Suprapubic skin (tissue), 4 donors: ENCODE measurements at regions not wholly inside any gene's neighbourhood (a gene's known extent, or its start where the extent isn't known, plus 50 kb on each side); places are given as distances from the start of the nearest gene placed in this dataset.
A peak's percentile ranks its signal among the peaks of the same experiment; 100 is the strongest.
"Not testable (repeated sequence)": the region's sequence is repeated elsewhere in the genome, so short reads cannot be mapped to it uniquely, and the experiment has no call there.

ENCODE experiments used
- DNase-seq, 2 donors: peaks; one replicate each; pipeline ENCODE4 v3.0.0-alpha.2; 2019; ENCODE audit warnings: low spot score in 2 of 2
- H3K27ac ChIP-seq: fragments of 200-600 bp; sonication (generic); one replicate; pipeline ENCODE4 v1.5.1; 2019
- H3K27me3 ChIP-seq: fragments of 200-600 bp; sonication (generic); one replicate; pipeline ENCODE4 v1.5.1; 2019
- H3K36me3 ChIP-seq: fragments of 200-600 bp; sonication (generic); one replicate; pipeline ENCODE4 v1.5.1; 2019
- H3K4me1 ChIP-seq: fragments of 200-600 bp; sonication (generic); one replicate; pipeline ENCODE4 v1.5.1; 2019
- H3K4me3 ChIP-seq: fragments of 200-600 bp; sonication (generic); one replicate; pipeline ENCODE4 v1.5.1; 2019; ENCODE audit warnings: mild to moderate bottlenecking
- H3K9me3 ChIP-seq: fragments of 200-600 bp; sonication (generic); one replicate; pipeline ENCODE4 v1.5.1; 2019
- EP300 ChIP-seq: sonication (generic); formaldehyde crosslinking; IDR thresholded peaks from one replicate; pipeline ENCODE4 v1.6.1; 2017; ENCODE audit warnings: antibody characterized with exemption
- POLR2A ChIP-seq, 2 donors: fragments of 450-650 bp; IDR thresholded peaks; one replicate each; pipeline ENCODE4 v1.6.1; 2017; ENCODE audit warnings: antibody characterized with exemption in 2 of 2, mild to moderate bottlenecking in 2 of 2, moderate library complexity in 2 of 2
- POLR2AphosphoS5 ChIP-seq, 3 donors: sonication (generic); formaldehyde crosslinking; IDR thresholded peaks; one replicate each; pipeline ENCODE4 v1.6.1; 2017; ENCODE audit warnings: antibody characterized with exemption in 3 of 3
- WGBS: methylation state at CpG from one replicate; pipeline ENCODE4 v1.1.5; 2018; 5-methylcytosine and 5-hydroxymethylcytosine counted together
- TF ChIP-seq, protein P1 (sequence below), 2 donors: fragments of 200-600 bp in 1 of 2; fragments of 450-650 bp in 1 of 2; sonication (generic) in 1 of 2; IDR thresholded peaks; one replicate each; pipeline ENCODE4 v1.5.1; 2016 to 2019; ENCODE audit warnings: antibody characterized with exemption in 2 of 2, mild to moderate bottlenecking in 1 of 2, moderate library complexity in 1 of 2

DNA sequence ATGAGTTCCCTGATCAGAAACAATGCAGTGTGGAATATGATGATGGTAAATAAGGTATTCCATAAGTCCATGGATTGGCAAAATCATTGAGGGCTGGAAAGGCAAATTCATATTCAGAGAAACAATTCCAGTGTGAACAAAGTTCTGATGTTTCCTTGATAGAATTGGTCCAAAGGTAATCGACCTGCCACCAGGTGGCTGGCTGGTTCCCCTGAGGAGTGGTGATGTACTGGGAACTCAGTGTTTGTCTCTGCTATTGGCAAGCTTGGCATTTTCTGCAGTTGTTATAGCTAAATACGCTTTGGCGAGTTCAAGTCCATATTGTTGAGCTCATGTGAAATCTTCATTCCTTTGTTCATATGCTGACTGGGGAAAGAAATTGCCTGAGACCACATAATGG, 165.5 kb upstream of the PTGFR start:
- H3K4me3 ChIP-seq: no peak overlapping the region
- WGBS: 71% methylated on average over 3 of the region's 3 CpGs
- no peaks in the 10 kb centered on the region for H3K4me1 ChIP-seq
- no peaks in the 10 kb centered on the region for H3K9me3 ChIP-seq
- DNase-seq: no peak
- H3K36me3 ChIP-seq: no peaks in the 10 kb centered on the region
- TF ChIP-seq, protein P1, sequence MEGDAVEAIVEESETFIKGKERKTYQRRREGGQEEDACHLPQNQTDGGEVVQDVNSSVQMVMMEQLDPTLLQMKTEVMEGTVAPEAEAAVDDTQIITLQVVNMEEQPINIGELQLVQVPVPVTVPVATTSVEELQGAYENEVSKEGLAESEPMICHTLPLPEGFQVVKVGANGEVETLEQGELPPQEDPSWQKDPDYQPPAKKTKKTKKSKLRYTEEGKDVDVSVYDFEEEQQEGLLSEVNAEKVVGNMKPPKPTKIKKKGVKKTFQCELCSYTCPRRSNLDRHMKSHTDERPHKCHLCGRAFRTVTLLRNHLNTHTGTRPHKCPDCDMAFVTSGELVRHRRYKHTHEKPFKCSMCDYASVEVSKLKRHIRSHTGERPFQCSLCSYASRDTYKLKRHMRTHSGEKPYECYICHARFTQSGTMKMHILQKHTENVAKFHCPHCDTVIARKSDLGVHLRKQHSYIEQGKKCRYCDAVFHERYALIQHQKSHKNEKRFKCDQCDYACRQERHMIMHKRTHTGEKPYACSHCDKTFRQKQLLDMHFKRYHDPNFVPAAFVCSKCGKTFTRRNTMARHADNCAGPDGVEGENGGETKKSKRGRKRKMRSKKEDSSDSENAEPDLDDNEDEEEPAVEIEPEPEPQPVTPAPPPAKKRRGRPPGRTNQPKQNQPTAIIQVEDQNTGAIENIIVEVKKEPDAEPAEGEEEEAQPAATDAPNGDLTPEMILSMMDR (IDR thresholded peaks at IDR 0.05): no peak
- TF ChIP-seq EP300 (no peak), POLR2A (IDR thresholded peaks at IDR 0.05) (no peak), POLR2AphosphoS5 (IDR thresholded peaks at IDR 0.05) (no peak)
- H3K27me3 ChIP-seq: no peaks in the 10 kb centered on the region
- H3K27ac ChIP-seq: no peak overlapping the region

DNA sequence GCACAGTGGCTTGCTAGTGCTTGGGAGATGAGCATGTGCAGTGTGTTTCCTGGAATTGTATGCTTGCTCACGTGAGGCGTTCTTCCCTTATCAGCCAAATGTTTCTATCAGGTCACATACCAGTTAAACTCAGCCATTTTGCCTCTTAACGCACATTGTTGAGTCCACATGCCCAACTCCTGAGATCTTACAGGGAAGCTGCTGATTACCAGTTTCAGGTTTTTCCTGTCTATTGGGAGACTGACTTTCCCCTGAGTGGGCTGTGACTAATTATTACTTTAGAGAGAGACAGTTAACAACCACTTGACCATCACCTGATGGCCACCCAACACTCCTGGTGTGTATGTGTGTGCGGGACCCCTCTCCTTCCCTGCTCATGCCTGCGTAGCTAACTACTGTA, 161.3 kb upstream of the PTGFR start:
- TF ChIP-seq EP300 (no peak), POLR2AphosphoS5 (IDR thresholded peaks at IDR 0.05) (no peak)
- WGBS: 79% methylated on average over 5 of the region's 5 CpGs
- Histone ChIP-seq H3K4me3 (no peak overlapping the region), H3K4me1 (no peaks in the 10 kb centered on the region), H3K9me3 (no peaks in the 10 kb centered on the region), H3K36me3 (no peaks in the 10 kb centered on the region), H3K27ac (no peak overlapping the region), H3K27me3 (no peaks in the 10 kb centered on the region)
- no peak for DNase-seq

DNA sequence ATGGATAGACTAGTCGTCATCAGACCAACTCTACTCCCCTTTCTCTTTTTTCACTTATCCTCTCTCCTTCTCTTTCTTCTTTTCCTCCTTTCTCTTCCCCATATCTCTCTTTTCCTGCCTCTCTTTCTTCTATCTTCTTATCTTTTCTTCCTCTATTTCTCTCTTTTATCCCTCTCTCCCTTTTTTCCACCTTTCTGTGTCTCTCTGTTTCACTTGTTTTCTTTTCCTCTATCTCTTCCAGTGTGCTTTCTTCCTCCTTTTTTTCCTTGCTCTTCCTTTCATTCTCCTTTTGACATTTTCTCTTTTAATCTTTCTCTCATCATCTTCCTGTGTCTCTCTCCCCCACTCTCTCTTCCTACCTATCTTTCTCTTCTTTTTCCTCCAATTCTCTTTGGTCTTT, 159.0 kb upstream of the PTGFR start:
- WGBS: 76% methylated on average over 1 of the region's 1 CpG
- TF ChIP-seq POLR2A (IDR thresholded peaks at IDR 0.05) (no peak), EP300 (no peak), POLR2AphosphoS5 (IDR thresholded peaks at IDR 0.05) (no peak)
- TF ChIP-seq, protein P1 (IDR thresholded peaks at IDR 0.05): no peak
- Histone ChIP-seq H3K4me3 (no peak overlapping the region), H3K36me3 (no peaks in the 10 kb centered on the region), H3K27me3 (no peaks in the 10 kb centered on the region), H3K9me3 (no peaks in the 10 kb centered on the region), H3K4me1 (no peaks in the 10 kb centered on the region), H3K27ac (no peak overlapping the region)
- DNase-seq: no peak

DNA sequence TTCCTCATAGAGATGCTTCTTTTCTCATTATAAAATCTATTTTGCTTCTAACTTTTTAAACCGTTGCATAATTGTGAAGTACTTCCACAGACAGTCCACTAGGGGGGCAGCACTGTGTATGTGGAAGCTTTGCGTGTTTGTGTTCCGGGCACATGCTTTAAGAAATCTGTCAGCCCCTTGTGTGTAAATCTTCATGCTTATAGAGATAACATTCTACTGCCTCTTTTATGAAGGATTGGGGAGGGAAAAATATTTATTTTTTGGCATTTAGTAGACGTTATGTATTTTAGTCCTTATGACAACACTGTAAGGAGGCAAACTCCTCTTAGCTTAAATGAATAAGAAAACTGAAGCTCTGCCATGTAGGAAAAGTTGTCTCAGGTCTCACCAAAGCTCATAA, 157.3 kb upstream of the PTGFR start:
- Histone ChIP-seq H3K4me1 (no peaks in the 10 kb centered on the region), H3K36me3 (no peaks in the 10 kb centered on the region), H3K27ac (no peak overlapping the region), H3K9me3 (no peaks in the 10 kb centered on the region), H3K27me3 (no peaks in the 10 kb centered on the region), H3K4me3 (no peak overlapping the region)
- TF ChIP-seq, protein P1 (IDR thresholded peaks at IDR 0.05): peak; percentile 4 to 42
- no peak for TF ChIP-seq POLR2A (IDR thresholded peaks at IDR 0.05)
- no peak for DNase-seq
- WGBS: 27% methylated on average over 4 of the region's 4 CpGs

DNA sequence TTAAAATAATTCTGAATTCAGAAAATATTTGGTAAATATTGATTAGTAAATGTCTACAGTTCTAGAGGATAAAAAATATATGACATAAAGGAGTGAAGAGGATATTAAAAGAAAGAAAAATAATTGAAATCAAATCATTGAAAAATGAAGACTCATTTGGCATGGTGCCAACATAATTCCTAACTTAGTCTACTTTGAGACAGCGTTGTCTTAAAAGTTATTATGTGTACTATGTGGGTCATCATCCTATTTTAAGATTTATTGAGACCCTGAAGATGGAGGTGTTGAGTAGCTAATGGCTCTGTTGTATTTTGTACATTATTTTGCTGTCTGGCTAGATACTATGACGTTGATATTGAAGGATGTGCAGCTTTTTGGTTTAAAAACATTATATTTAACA, 156.7 kb upstream of the PTGFR start:
- WGBS: 42% methylated on average over 2 of the region's 2 CpGs

DNA sequence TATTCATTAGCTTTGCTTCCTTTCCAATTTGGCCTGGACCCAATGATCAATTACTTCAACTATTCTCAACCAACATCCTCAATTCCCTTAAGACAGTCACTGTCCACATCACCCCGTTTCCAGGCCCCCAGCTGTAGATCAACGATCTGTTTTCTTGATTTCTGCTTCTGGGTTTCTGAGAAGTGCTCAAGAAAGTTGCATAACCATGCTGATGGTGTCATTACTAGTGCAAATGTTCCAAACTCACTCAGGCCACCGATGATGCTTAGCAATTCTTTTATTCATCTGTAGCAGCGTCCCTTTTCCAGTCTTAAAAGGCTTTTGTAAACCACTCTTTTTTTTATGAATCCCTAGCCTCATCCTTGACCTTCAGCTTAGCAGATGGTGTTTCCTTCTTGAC, 155.8 kb upstream of the PTGFR start:
- H3K9me3 ChIP-seq: no peaks in the 10 kb centered on the region
- peak overlapping the region; percentile 11 for H3K27ac ChIP-seq
- no peaks in the 10 kb centered on the region for H3K36me3 ChIP-seq
- peak in 2 of 3 donors; percentile 5 to 28 for TF ChIP-seq POLR2AphosphoS5 (IDR thresholded peaks at IDR 0.05)
- no peak for TF ChIP-seq EP300
- TF ChIP-seq POLR2A (IDR thresholded peaks at IDR 0.05): no peak
- TF ChIP-seq, protein P1 (IDR thresholded peaks at IDR 0.05): no peak
- no peaks in the 10 kb centered on the region for H3K4me1 ChIP-seq
- DNase-seq: no peak
- no peaks in the 10 kb centered on the region for H3K27me3 ChIP-seq
- H3K4me3 ChIP-seq: no peak overlapping the region
- 43% methylated on average over 4 of the region's 4 CpGs for WGBS

More for the DNA sequence above, 156.7 kb upstream of the PTGFR start:
- Histone ChIP-seq H3K4me1 (no peaks in the 10 kb centered on the region), H3K4me3 (no peak overlapping the region), H3K9me3 (no peaks in the 10 kb centered on the region), H3K36me3 (no peaks in the 10 kb centered on the region), H3K27ac (no peak overlapping the region), H3K27me3 (no peaks in the 10 kb centered on the region)
- DNase-seq: no peak
- TF ChIP-seq EP300 (no peak), POLR2A (IDR thresholded peaks at IDR 0.05) (no peak), POLR2AphosphoS5 (IDR thresholded peaks at IDR 0.05) (no peak)
- TF ChIP-seq, protein P1 (IDR thresholded peaks at IDR 0.05): no peak

DNA sequence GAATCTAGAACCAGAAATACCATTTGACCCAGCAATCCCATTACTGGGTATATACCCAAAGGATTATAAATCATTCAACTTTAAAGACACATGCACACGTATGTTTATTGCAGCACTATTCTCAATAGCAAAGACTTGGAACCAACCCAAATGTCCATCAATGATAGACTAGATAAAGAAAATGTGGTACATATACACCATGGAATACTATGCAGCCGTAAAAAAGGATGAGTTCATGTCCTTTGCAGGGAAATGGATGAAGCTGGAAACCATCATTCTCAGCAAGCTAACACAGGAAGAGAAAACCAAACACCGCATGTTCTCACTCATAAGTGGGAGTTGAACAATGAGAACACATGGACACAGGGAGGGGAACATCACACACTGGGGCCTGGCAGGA, 154.0 kb upstream of the PTGFR start:
- DNase-seq, H3K27ac ChIP-seq, H3K27me3 ChIP-seq, H3K36me3 ChIP-seq, H3K4me1 ChIP-seq, H3K9me3 ChIP-seq, H3K4me3 ChIP-seq: not testable (repeated sequence)
- 83% methylated on average over 3 of the region's 3 CpGs for WGBS
